Prostate gland (tissue), 2 donors: ENCODE measurements at regions not wholly inside any gene's neighbourhood (a gene's known extent, or its start where the extent isn't known, plus 50 kb on each side); places are given as distances from the start of the nearest gene placed in this dataset.
"Not testable (repeated sequence)": the region's sequence is repeated elsewhere in the genome, so short reads cannot be mapped to it uniquely, and the experiment has no call there.

Source experiments
- DNase-seq: peaks from one replicate; pipeline ENCODE4 v3.0.0-alpha.2; 2019; ENCODE audit warnings: low spot score
- H3K27ac ChIP-seq, 2 donors: fragments of 200-600 bp; sonication (generic); 2 replicates each; pipeline ENCODE4 v1.5.1; 2017 to 2019
- H3K27me3 ChIP-seq: fragments of 200-600 bp; sonication (generic); replicated peaks from 2 replicates; pipeline ENCODE4 v1.5.1; 2019; ENCODE audit not compliant: insufficient read depth
- H3K36me3 ChIP-seq, 2 donors: fragments of 200-600 bp; sonication (generic); 1 replicate in 1 of 2; 2 replicates in 1 of 2; pipeline versions ENCODE4 v1.5.1 to v1.8.1; 2017 to 2019
- H3K4me1 ChIP-seq: fragments of 200-600 bp; sonication (generic); replicated peaks from 2 replicates; pipeline ENCODE4 v1.5.1; 2019
- H3K4me3 ChIP-seq, 2 donors: fragments of 200-600 bp; sonication (generic); 2 replicates each; pipeline ENCODE4 v1.5.1; 2017 to 2019
- H3K9me3 ChIP-seq: fragments of 200-600 bp; sonication (generic); 2 replicates; pipeline ENCODE4 v1.5.1; 2017
- POLR2A ChIP-seq: fragments of 450-650 bp; IDR thresholded peaks from one replicate; pipeline ENCODE4 v1.6.1; 2016; ENCODE audit warnings: antibody characterized with exemption, mild to moderate bottlenecking
- POLR2AphosphoS5 ChIP-seq: sonication (generic); formaldehyde crosslinking; IDR thresholded peaks from one replicate; pipeline ENCODE4 v1.6.1; 2017; ENCODE audit warnings: antibody characterized with exemption
- WGBS: methylation state at CpG from one replicate; pipeline ENCODE4 v1.1.5; 2018; 5-methylcytosine and 5-hydroxymethylcytosine counted together
- intact Hi-C: fragments of 100-400 bp; cut with DNase I; formaldehyde crosslinking; loops from one replicate; pipeline ENCODE4 v1.14.2; 2022
- TF ChIP-seq, protein P1 (sequence below), 4 experiments: fragments of 200-600 bp in 2 of 4; fragments of 450-650 bp in 2 of 4; sonication (generic) in 2 of 4; IDR thresholded peaks; 1 replicate in 3 of 4; 2 replicates in 1 of 4; pipeline ENCODE4 v1.5.1; 2016 to 2019; ENCODE audit warnings: antibody characterized with exemption in 4 of 4, mild to moderate bottlenecking in 2 of 4, moderate library complexity in 2 of 4

DNA sequence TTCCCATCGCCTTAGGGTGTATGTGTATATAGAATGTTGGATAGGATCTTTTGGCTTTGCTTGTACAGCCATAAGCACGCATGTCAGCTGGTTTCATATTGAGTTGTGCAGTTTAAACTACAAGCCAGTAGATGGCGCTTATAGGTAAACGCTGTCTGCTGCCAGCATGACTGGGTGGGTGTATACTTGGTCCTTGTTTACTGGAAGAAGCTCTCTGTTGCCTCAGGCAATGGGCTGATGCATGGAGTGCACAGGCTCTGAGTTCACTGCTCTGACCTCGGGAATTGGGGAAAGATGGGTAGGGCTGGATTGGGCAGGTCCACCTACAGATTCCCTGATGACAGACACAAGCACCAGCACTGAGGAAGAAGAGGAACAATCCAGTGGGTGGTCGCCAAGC, 831.5 kb downstream of the STIM2 start:
- H3K4me1 ChIP-seq: no peaks in the 10 kb centered on the region
- no peaks in the 10 kb centered on the region for H3K36me3 ChIP-seq
- H3K27me3 ChIP-seq: no peaks in the 10 kb centered on the region
- no peak for TF ChIP-seq POLR2AphosphoS5
- no peak for TF ChIP-seq POLR2A
- TF ChIP-seq, protein P1, sequence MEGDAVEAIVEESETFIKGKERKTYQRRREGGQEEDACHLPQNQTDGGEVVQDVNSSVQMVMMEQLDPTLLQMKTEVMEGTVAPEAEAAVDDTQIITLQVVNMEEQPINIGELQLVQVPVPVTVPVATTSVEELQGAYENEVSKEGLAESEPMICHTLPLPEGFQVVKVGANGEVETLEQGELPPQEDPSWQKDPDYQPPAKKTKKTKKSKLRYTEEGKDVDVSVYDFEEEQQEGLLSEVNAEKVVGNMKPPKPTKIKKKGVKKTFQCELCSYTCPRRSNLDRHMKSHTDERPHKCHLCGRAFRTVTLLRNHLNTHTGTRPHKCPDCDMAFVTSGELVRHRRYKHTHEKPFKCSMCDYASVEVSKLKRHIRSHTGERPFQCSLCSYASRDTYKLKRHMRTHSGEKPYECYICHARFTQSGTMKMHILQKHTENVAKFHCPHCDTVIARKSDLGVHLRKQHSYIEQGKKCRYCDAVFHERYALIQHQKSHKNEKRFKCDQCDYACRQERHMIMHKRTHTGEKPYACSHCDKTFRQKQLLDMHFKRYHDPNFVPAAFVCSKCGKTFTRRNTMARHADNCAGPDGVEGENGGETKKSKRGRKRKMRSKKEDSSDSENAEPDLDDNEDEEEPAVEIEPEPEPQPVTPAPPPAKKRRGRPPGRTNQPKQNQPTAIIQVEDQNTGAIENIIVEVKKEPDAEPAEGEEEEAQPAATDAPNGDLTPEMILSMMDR (IDR thresholded peaks at IDR 0.05): peak in 1 of 4 experiments; percentile 8
- H3K27ac ChIP-seq: no peak overlapping the region
- H3K9me3 ChIP-seq: no peaks in the 10 kb centered on the region
- no peak overlapping the region for H3K4me3 ChIP-seq
- WGBS: 58% methylated on average over 6 of the region's 6 CpGs
- intact Hi-C loops: no loop called here
- no peak for DNase-seq

DNA sequence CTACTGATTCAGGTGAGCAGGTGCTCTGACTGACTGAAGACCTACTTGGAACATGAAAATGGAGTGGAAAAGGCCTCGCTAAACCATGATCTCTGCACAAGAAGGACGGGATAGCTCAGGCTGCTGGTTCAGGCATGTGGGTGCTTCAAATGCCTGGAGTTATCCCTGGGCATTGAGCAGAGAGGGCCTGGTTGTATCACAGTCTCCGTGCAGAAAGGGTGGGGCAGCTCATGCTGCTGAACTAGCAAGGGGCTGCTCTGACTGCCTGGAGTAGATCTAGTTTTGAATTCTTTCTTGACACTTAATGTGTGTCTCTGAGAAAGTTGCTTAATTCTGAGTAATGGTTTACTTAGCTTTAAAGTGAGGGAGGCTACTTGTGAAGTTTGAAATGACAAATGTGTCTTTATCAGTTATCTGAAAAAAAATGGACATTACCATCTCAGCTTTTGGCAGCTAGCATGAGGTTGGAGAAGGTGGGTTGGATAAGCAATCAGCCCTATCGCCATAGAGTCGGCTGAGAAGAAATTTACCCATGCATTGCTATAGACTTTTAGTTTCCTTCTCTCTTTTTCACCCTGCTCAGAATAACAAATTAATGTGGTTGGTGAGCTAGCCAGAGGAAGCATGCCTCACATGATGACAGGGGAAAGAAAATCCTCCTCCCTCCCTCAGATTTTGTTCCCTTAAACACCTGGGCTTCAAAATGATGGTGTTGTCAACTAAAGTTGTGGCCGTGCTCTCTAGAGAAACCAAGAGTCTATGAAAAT, 832.4 kb downstream of the STIM2 start:
- no peaks in the 10 kb centered on the region for H3K27me3 ChIP-seq
- no peak overlapping the region for H3K4me3 ChIP-seq
- H3K4me1 ChIP-seq: no peaks in the 10 kb centered on the region
- H3K36me3 ChIP-seq: no peaks in the 10 kb centered on the region
- no peaks in the 10 kb centered on the region for H3K9me3 ChIP-seq
- intact Hi-C loops: no loop called here
- no peak for DNase-seq
- WGBS: 82% methylated on average over 6 of the region's 6 CpGs
- TF ChIP-seq, protein P1 (IDR thresholded peaks at IDR 0.05): no peak
- TF ChIP-seq POLR2A (no peak), POLR2AphosphoS5 (no peak)
- H3K27ac ChIP-seq: no peak overlapping the region

DNA sequence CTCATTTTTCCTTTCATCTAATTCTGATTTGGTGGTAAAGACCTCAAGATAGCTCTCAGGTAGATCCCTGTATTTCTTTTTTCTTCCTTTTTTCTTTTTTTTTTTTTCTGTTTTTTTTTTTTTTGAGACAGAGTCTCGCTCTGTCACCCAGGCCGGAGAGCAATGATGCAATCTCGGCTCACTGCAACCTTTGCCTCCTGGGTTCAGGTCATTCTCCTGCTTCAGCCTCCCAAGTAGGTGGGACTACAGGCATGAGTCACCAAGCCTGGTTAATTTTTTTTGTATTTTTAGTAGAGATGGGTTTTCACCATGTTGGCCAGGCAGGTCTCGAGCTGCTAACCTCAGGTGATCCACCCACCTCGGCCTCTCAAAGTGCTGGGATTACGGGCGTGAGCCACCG, 835.6 kb downstream of the STIM2 start:
- H3K4me3 ChIP-seq, H3K27ac ChIP-seq, H3K27me3 ChIP-seq, H3K9me3 ChIP-seq, DNase-seq, H3K36me3 ChIP-seq, intact Hi-C loops, H3K4me1 ChIP-seq: not testable (repeated sequence)
- 95% methylated on average over 8 of the region's 8 CpGs for WGBS

DNA sequence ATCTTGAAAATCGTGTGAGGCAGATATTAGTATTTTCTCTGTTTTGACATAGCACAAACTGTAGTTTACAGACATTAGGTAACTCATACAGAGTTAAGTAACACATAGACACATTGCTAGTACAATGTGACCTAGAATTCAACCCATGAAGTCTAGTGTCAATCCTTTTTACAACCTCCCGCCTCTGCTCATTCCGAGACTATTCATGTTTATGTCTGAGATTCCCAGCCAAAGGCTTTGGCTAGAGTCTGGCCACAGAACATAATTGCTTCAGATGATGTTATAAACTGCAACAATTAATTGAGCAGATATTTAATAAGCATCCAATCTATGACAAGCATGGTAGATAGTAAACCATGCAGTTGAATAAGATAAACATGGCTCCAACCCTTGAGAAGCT, 841.0 kb downstream of the STIM2 start:
- Histone ChIP-seq H3K9me3 (no peaks in the 10 kb centered on the region), H3K27me3 (no peaks in the 10 kb centered on the region), H3K27ac (no peak overlapping the region), H3K4me1 (no peaks in the 10 kb centered on the region), H3K4me3 (no peak overlapping the region), H3K36me3 (no peaks in the 10 kb centered on the region)
- DNase-seq: no peak
- WGBS: 25% methylated on average over 3 of the region's 3 CpGs
- intact Hi-C loops: no loop called here
- TF ChIP-seq, protein P1 (IDR thresholded peaks at IDR 0.05): no peak
- TF ChIP-seq POLR2AphosphoS5 (no peak), POLR2A (no peak)

DNA sequence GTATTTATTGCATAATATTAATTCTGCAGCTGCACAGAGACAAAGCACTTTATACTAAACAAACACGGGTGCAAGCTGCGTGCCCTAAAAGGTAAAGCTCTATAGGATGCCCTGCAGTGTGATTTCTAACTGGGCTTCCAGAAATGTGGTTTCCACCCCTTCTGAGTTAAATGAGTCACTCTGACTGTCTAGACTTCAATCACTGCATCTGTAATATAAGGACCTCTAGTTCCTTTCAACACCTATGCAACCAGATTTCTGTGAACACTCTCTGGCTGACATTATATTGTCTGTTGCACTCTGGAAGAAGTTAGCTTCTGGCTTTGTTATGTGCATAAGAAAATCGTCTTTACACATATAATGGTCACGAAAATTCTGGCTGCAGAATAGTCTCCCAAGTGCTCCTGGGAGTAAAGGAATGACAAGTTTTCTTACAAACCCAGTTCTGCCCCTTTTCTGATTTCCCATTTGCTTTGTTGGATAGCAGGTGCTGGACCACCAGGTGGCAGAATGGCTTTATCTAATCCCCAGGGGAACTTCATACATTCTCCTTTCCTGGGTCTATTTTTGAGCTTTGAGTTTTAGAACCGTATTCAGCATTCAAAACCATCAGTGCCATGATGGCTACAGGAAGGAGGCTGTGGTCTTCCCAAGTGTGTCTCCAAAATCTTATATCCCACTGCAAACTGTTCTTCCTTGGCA, 842.2 kb downstream of the STIM2 start:
- no peaks in the 10 kb centered on the region for H3K9me3 ChIP-seq
- no peak for TF ChIP-seq POLR2A
- TF ChIP-seq, protein P1 (IDR thresholded peaks at IDR 0.05): peak in 1 of 4 experiments; percentile 4
- intact Hi-C loops: no loop called here
- H3K36me3 ChIP-seq: no peaks in the 10 kb centered on the region
- DNase-seq: no peak
- no peak overlapping the region for H3K27ac ChIP-seq
- WGBS: 36% methylated on average over 5 of the region's 5 CpGs
- H3K27me3 ChIP-seq: no peaks in the 10 kb centered on the region
- no peaks in the 10 kb centered on the region for H3K4me1 ChIP-seq
- H3K4me3 ChIP-seq: no peak overlapping the region
